Activated CD4-positive, alpha-beta memory T cell treated with anti-CD3 and anti-CD28 coated beads for 36 hours (primary cell): ENCODE measurements at regions not wholly inside any gene's neighbourhood (a gene's known extent, or its start where the extent isn't known, plus 50 kb on each side); places are given as distances from the start of the nearest gene placed in this dataset.

Experiments used
- CTCF ChIA-PET: fragments of 350-600 bp; sonication (Branson Sonifier 250); formaldehyde crosslinking; loops from one replicate; lab custom pipeline; 2021; ENCODE audit warnings: antibody characterized with exemption, inconsistent platforms; lab: Charles Lee
- POLR2A ChIA-PET: fragments of 350-600 bp; sonication (Branson Sonifier 250); formaldehyde crosslinking; loops from one replicate; lab custom pipeline; 2021; ENCODE audit warnings: antibody characterized with exemption; lab: Charles Lee
- DNase-seq: peaks from one replicate; pipeline ENCODE4 v3.0.0-alpha.2; 2020
- H3K27ac Mint-ChIP-seq: one replicate; pipeline ENCODE4 v1.8.0; 2021; ENCODE audit warnings: mixed read lengths
- H3K27me3 Mint-ChIP-seq: one replicate; pipeline ENCODE4 v1.8.0; 2021; ENCODE audit warnings: mixed read lengths
- H3K36me3 Mint-ChIP-seq: one replicate; pipeline ENCODE4 v1.8.0; 2021; ENCODE audit warnings: mixed read lengths
- H3K4me1 Mint-ChIP-seq: one replicate; pipeline ENCODE4 v1.8.0; 2021; ENCODE audit warnings: low read depth, mixed read lengths
- H3K4me3 Mint-ChIP-seq: one replicate; pipeline ENCODE4 v1.8.0; 2021; ENCODE audit warnings: mild to moderate bottlenecking, mixed read lengths
- H3K9me3 Mint-ChIP-seq: one replicate; pipeline ENCODE4 v1.8.0; 2021; ENCODE audit warnings: mixed read lengths
- intact Hi-C: fragments of 100-400 bp; cut with micrococcal nuclease; formaldehyde crosslinking; loops from one replicate; pipeline ENCODE4 v1.15.1; 2023

DNA sequence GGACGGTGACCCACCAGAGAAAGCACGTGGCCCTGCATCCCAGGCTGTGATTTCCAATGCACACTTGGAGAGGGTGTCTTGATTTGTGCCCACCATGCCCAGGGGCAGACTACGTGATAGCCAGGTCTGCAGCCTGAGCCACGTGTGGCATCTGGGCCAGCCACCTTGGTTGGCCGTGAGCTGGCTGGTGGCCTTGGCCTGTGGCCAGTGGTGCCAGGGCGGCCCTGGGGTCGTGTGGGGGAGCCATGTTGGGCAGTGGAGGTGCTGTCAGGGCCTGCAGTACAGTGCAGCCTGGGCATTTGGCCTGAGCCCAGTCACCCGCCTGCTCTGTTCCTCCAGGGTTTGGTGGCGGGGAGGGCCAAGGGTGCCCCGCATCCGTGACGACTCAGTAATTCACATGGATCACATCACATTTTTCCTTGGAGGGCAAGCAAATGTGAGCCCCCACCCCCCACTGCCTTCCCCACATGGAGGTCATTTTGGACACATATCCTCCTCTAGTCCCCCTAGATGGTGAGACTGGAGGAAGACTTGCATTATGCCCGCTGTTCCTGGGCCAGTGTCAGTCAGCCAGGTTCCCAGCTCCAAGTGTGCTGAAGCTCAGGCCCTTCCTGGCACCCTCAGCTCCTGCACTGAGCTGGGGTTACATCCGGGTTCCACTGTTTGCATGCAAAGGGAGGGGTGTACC is 201.4 kb downstream of the UBE3A start:
- Mint-ChIP-seq H3K27ac (no peak overlapping the region), H3K36me3 (no peaks in the 10 kb centered on the region), H3K27me3 (no peaks in the 10 kb centered on the region), H3K9me3 (peaks cover 9% of the 10 kb centered on the region), H3K4me3 (no peak overlapping the region), H3K4me1 (no peaks in the 10 kb centered on the region)
- intact Hi-C loops, result no loop called here
- DNase-seq, result no peak
- ChIA-PET POLR2A (no interaction called here), CTCF (no interaction called here)

DNA sequence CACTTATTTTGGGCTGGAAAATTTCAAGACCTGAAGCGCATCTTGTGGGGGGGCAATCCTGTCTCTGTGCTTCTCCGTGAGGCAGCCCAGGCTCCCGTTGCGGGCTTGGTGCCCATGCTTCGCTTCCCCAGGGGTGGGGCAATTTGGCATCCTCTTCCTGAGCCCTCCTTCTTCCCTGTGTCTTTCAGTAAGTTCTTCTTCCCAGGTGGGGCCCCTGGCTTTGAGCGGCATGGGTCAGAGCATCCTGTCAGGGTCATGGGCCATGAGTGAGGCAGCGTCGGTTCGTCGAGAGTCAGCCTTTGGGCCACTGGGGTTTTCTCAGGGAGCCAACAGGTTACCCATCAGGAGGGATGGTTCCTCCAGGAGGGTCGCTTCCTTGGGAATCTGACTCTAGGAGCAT is 200.7 kb downstream of the UBE3A start:
- H3K36me3 Mint-ChIP-seq, result no peaks in the 10 kb centered on the region
- ChIA-PET CTCF (no interaction called here), POLR2A (no interaction called here)
- no peak overlapping the region for H3K27ac Mint-ChIP-seq
- H3K27me3 Mint-ChIP-seq, result no peaks in the 10 kb centered on the region
- peaks cover 12% of the 10 kb centered on the region for H3K9me3 Mint-ChIP-seq
- DNase-seq, result no peak
- intact Hi-C loops, result no loop called here
- no peak overlapping the region for H3K4me3 Mint-ChIP-seq
- H3K4me1 Mint-ChIP-seq, result no peaks in the 10 kb centered on the region

DNA sequence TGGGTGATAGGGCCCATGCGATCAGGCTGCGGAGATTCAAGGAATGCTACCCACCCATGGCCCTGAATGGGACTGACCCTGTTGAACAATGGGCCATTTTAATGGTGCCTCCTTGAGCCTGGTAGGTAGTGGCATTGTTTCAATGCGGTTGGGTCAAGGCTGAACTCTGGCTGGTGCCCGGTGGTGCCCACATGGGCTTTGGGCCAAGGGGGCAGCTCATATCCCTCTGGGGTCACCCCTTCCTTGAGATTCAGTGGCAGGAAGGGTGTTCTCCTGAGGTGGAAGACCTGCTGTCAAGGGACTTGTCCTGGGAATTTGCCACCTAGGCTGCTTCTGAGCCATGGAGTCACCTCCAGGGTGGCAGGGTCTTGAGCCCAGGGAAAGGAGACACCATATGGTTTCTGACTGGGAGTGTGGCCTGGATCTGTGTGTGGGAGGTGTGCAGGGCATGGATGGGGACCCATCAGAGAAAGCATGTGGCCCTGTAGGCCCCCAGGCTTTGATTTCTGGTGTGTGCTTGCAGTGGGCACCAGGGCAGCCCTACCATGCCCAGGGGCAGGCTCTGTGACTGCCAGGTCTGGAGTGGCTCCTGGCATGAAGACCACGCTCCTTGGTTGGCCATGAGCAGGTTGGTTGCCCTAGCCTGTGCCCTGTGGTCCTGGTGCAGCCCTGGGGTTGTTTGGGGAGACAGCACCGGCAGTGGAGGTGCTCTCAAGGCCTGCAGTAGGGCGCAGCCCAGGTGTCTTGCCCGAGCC is 199.9 kb downstream of the UBE3A start:
- Mint-ChIP-seq H3K4me1 (no peaks in the 10 kb centered on the region), H3K36me3 (no peaks in the 10 kb centered on the region), H3K9me3 (peaks cover 14% of the 10 kb centered on the region), H3K4me3 (no peak overlapping the region), H3K27me3 (no peaks in the 10 kb centered on the region), H3K27ac (no peak overlapping the region)
- CTCF ChIA-PET, result no interaction called here
- no peak for DNase-seq
- POLR2A ChIA-PET, result no interaction called here
- intact Hi-C loops, result no loop called here

DNA sequence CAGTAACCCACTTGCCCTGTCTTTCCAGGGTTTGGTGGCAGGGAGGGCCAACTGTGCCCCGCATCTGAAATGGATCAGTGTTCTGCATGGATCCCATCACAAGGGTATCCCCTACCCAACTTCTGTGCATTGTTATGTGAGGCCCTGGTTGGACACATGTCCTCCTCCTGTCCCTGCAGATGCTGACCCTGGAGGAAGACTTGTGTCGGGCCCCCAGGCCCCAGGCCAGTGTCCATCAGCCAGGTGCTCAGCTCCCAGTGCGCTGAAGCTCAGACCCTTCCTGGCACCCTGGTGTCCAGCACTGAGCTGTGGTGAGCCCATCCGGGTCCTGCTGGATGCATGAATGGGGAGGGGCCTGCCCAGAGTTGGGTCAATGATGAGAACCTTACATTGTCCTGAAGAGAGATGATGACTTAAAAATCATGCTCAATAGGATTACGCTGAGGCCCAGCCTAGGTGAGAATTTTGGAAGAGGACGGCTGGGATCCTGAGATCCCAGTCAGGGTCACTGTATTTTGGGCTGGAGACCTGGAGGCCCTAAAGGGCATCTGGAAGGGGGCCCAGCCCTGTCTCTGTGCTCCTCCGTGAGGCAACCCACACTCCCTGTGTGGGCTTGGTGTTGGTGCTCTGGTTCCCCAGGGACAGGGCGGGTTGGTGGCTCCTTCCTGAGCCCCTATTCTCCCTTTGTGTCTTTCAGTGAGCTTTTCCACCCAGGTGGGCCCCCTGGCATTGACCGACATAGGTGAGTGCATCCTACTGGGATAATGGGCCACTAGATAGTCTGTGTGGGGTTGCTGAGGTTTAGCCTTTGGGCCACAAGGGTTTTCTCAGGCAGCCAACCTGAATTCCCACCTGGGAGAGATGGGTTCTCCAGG is 199.1 kb downstream of the UBE3A start:
- intact Hi-C loops, result no loop called here
- CTCF ChIA-PET, result no interaction called here
- no peak overlapping the region for H3K4me3 Mint-ChIP-seq
- no peaks in the 10 kb centered on the region for H3K4me1 Mint-ChIP-seq
- no peaks in the 10 kb centered on the region for H3K27me3 Mint-ChIP-seq
- no peaks in the 10 kb centered on the region for H3K36me3 Mint-ChIP-seq
- no peak overlapping the region for H3K27ac Mint-ChIP-seq
- peaks cover 11% of the 10 kb centered on the region for H3K9me3 Mint-ChIP-seq
- POLR2A ChIA-PET, result no interaction called here
- DNase-seq, result no peak

DNA sequence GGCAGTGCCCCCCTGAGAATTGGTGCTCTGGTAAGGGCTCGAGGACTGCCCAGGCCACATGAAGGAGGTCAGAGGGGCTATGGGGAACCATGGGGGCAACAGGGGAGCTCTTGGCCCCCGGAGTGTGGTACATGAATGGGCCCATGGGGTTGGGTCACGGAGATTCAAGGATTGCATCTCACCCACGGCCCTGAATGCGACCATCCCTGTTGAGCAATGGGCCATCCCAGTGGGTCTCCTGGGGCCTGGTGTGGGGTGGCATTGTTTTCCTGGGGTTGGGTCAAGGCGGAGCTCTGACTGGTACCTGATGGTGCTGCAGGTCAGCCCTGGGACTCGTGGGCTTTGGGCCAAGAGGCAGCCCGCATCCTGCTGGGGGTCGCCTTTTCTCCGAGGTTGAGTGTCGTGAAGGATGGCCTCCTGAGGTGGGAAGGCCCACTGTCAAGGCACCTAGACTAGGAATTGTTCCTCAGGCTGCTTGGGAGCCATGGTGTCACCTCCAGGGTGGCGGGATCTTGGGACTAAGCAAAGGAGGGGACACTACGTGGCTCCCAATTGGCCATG is 198.3 kb downstream of the UBE3A start:
- intact Hi-C loops, result no loop called here
- ChIA-PET POLR2A (no interaction called here), CTCF (no interaction called here)
- no peaks in the 10 kb centered on the region for H3K36me3 Mint-ChIP-seq
- no peaks in the 10 kb centered on the region for H3K4me1 Mint-ChIP-seq
- no peak for DNase-seq
- no peak overlapping the region for H3K27ac Mint-ChIP-seq
- peaks cover 11% of the 10 kb centered on the region for H3K9me3 Mint-ChIP-seq
- no peaks in the 10 kb centered on the region for H3K27me3 Mint-ChIP-seq
- no peak overlapping the region for H3K4me3 Mint-ChIP-seq

DNA sequence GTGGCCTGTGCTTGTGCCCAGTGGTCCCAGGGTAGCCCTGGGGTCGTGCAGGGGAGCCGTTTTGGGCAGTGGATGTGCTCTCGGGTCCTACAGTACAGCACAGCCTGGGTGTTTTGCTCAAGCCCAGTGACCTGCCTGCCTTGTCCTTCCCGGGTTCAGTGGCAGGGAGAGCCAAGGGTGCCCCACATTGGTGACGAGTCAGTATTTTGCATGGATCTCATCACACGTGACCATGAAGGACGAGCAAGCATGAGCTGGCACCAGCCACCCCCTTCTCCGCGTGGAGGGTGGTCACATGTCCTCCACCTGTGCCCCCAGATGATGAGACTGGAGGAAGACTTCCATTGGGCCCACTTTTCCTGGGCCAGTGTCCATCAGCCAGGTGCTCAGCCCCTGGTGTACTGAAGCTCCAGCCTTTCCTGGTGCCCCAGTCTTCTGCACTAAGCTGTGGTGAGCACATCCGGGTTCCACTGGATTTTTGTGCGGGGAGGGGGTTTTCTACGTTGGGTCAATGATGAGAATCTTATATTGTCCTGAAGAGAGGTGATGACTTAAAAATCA is 197.5 kb downstream of the UBE3A start:
- Mint-ChIP-seq H3K4me3 (no peak overlapping the region), H3K4me1 (no peaks in the 10 kb centered on the region), H3K9me3 (peaks cover 13% of the 10 kb centered on the region), H3K27ac (no peak overlapping the region), H3K27me3 (no peaks in the 10 kb centered on the region), H3K36me3 (no peaks in the 10 kb centered on the region)
- intact Hi-C loops, result no loop called here
- peak; percentile 3 for DNase-seq
- ChIA-PET CTCF (no interaction called here), POLR2A (no interaction called here)

DNA sequence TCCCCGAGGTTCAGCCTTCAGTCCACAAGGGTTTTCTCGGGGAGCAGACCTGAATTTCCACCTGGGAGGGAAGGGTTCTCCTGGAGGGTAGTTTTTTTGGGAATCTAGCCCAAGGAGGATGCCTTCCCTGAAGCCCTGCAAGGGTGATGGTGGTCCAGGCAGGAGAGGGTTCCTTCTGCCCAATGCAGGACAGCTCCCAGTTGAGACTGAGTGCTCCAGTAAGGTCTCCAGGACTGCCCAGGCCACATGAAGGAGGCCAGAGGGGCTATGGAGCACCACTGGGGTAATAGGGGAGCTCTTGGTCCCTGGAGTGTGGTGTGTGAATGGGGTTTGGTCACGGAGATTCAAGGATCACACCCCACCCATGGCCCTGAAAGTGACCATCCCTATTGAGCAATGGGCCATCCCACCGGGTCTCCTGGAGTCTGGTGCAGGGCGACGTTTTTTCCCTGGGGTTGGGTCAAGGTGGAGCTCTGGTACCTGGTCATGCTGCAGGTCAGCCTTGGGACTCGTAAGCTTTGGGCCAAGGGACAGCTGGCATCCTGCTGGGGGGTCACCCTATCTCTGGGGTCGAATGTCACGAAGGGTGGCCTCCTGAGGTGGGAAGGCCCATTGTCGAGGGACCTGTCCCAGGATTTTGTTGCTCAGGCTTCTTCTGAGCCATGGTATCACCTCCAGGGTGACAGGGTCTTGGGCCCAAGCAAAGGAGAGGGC is 196.5 kb downstream of the UBE3A start:
- H3K27me3 Mint-ChIP-seq, result no peaks in the 10 kb centered on the region
- POLR2A ChIA-PET, result no interaction called here
- no peaks in the 10 kb centered on the region for H3K36me3 Mint-ChIP-seq
- H3K9me3 Mint-ChIP-seq, result peaks cover 20% of the 10 kb centered on the region
- no peaks in the 10 kb centered on the region for H3K4me1 Mint-ChIP-seq
- H3K4me3 Mint-ChIP-seq, result no peak overlapping the region
- CTCF ChIA-PET, result no interaction called here
- DNase-seq, result peak; percentile 7
- H3K27ac Mint-ChIP-seq, result no peak overlapping the region
- intact Hi-C loops, result no loop called here

DNA sequence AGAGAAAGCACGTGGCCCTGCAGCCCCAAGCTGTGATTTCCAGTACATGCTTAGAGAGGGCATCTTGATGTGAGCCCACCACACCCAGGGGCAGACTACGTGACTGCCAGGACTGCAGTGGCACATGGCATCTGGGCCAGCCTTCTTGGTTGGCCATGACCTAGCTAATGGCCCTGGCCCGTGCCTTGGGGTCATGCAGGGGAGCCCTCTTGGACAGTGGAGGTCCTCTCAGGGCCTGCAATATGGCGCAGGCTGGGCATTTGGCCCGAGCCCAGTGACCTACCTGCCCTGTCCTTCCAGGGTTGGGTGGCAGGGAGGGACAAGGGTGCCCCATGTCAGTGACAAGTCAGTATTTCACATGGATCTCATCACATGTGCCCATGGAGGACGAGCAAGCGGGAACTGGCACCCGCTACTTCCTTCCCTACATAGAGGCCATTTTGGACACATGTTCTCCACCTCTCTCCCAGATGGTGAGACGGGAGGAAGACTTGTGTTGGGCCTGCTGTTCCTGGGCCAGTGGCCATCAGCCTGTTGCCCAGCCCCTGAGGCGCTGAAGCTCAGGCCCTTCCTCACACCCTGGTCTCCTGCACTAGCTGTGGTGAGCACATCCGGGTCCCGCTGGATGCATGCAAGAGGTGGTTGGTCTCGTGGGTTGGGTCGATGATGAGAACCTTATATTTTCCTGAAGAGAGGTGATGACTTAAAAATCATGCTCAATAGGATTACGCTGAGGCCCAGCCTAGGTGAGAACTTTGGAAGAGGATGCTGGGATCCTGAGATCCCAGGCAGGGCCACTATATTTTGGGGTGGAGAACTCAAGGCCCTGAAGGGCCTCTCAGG is 195.6 kb downstream of the UBE3A start:
- no peaks in the 10 kb centered on the region for H3K36me3 Mint-ChIP-seq
- POLR2A ChIA-PET, result no interaction called here
- intact Hi-C loops, result no loop called here
- H3K27ac Mint-ChIP-seq, result no peak overlapping the region
- CTCF ChIA-PET, result no interaction called here
- no peaks in the 10 kb centered on the region for H3K27me3 Mint-ChIP-seq
- peaks cover 18% of the 10 kb centered on the region for H3K9me3 Mint-ChIP-seq
- H3K4me3 Mint-ChIP-seq, result no peak overlapping the region
- DNase-seq, result no peak
- no peaks in the 10 kb centered on the region for H3K4me1 Mint-ChIP-seq

DNA sequence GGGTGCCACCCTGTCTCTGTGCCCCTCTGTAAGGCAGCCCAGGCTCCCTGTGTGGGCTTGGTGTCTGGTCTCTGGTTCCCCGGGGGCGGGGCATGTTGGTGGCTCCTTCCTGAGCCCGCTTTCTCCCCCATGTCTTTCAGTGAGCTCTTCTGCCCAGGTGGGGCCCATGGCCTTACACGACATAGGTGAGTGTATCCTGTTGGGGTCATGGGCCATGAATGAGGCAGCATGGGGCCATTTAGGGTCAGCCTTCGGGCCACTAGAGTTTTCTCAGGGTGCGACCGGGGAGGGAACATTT is 195.1 kb downstream of the UBE3A start:
- peaks cover 15% of the 10 kb centered on the region for H3K9me3 Mint-ChIP-seq
- no peak overlapping the region for H3K27ac Mint-ChIP-seq

DNA sequence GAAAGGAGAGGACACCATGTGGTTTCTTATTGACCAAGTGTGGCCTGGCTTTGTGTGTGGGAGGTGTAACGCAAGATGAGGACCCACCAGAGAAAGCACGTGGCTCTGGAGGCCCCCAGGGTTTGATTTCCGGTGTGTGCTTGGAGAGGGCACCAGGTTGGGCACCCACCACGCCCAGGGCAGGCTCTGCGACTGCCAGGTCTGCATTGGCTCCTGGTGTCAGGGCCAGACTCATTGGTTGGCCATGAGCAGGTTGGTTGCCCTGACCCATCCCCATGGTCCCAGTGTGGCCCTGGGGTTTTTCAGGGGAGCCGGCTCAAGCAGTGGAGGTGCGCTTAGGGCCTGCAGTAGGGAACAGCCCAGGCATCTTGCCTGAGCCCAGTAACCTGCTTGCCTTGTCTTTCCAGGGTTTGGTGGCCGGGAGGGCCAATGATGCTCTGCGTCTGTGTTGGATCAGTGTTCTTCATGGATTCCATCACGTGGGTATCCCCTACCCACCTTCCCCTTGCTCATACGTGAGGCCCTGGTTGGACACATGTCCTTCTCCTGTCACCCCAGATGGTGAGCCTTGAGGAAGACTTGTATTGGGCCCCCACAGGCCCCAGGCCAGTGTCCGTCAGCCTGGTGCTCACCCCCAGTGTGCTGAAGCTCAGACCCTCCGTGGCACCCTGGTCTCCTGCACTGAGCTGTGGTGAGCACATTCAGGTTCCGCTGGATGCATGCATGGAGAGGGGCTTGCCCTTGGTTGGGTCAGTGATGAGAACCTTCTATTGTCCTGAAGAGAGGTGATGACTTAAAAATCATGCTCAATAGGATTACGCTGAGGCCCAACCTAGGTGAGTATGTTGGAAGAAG is 193.9 kb downstream of the UBE3A start:
- H3K9me3 Mint-ChIP-seq, result peaks cover 17% of the 10 kb centered on the region
- H3K36me3 Mint-ChIP-seq, result no peaks in the 10 kb centered on the region
- peak; percentile 6 for DNase-seq
- no peak overlapping the region for H3K27ac Mint-ChIP-seq
- H3K4me3 Mint-ChIP-seq, result no peak overlapping the region
- intact Hi-C loops, result no loop called here
- CTCF ChIA-PET, result no interaction called here
- H3K4me1 Mint-ChIP-seq, result no peaks in the 10 kb centered on the region
- no peaks in the 10 kb centered on the region for H3K27me3 Mint-ChIP-seq
- POLR2A ChIA-PET, result no interaction called here

More for the DNA sequence above, 195.1 kb downstream of the UBE3A start:
- Mint-ChIP-seq H3K4me3 (no peak overlapping the region), H3K4me1 (no peaks in the 10 kb centered on the region), H3K27me3 (no peaks in the 10 kb centered on the region), H3K36me3 (no peaks in the 10 kb centered on the region)
- ChIA-PET CTCF (no interaction called here), POLR2A (no interaction called here)
- DNase-seq, result no peak
- intact Hi-C loops, result no loop called here
